ENCODE measurements at regions not wholly inside any gene's neighbourhood (a gene's known extent, or its start where the extent isn't known, plus 50 kb on each side); places are given as distances from the start of the nearest gene placed in this dataset.

- no peak for TF ChIP-seq ZNF462 (CRISPR knock-in tag; IDR thresholded peaks at IDR 0.05)
These were observed 463.6 kb downstream of the SHQ1 start (continued) for GRCh38 chr3:72384602-72385001.

GRCh38 chr3:72383883-72384282 lies 464.4 kb downstream of the SHQ1 start:
- Mint-ChIP-seq H3K9me3 (no peaks in the 10 kb centered on the region), H3K4me1 (peaks cover 94% of the 10 kb centered on the region), H3K4me3 (no peak overlapping the region), H3K27ac (peak overlapping the region; percentile 72; the same call in 1 of the 2 replicates), H3K36me3 (ENCODE audit: low read depth) (peaks cover 5% of the 10 kb centered on the region), H3K27me3 (ENCODE audit: insufficient read depth, low read depth, poor library complexity) (no peaks in the 10 kb centered on the region)
- H3K79me2 ChIP-seq (replicated peaks; ENCODE audit: insufficient read depth), result peaks cover 100% of the 10 kb centered on the region
- no peak overlapping the region for H3K4me3 ChIP-seq
- peaks cover 100% of the 10 kb centered on the region for H3K4me1 ChIP-seq (ENCODE audit: insufficient read depth)
- no peak overlapping the region for H2AFZ ChIP-seq
- H3K4me2 ChIP-seq, result peak overlapping the region; percentile 58; the same call in 1 of the 2 replicates
- peaks cover 38% of the 10 kb centered on the region for H4K20me1 ChIP-seq (replicated peaks; ENCODE audit: insufficient read depth)
- DNase-seq (ENCODE audit: low spot score) (no peak), ATAC-seq (no peak)
- H3K9me2 ChIP-seq (ENCODE audit: insufficient read depth), result no peaks in the 10 kb centered on the region
- H3K36me3 ChIP-seq (ENCODE audit: insufficient read depth), result no peaks in the 10 kb centered on the region
- no peaks in the 10 kb centered on the region for H3K27me3 ChIP-seq (ENCODE audit: insufficient read depth)
- no peak overlapping the region for H3K27ac ChIP-seq (ENCODE audit: low read depth)
- no peaks in the 10 kb centered on the region for H3F3A ChIP-seq (replicated peaks; ENCODE audit: low read depth)
- TF ChIP-seq EZH2 (IDR thresholded peaks at IDR 0.05; ENCODE audit: low read depth, unreplicated experiment) (no peak), NANOG (IDR thresholded peaks at IDR 0.05; ENCODE audit: borderline replicate concordance) (no peak), STAT1 (IDR thresholded peaks at IDR 0.05; ENCODE audit: unreplicated experiment) (no peak), ZNF114 (CRISPR knock-in tag; IDR thresholded peaks at IDR 0.05) (no peak), REST (IDR thresholded peaks at IDR 0.05; ENCODE audit: unreplicated experiment) (no peak), CREB1 (CRISPR knock-in tag; IDR thresholded peaks at IDR 0.05; ENCODE audit: low read depth) (no peak), EZH2phosphoT487 (IDR thresholded peaks at IDR 0.05; ENCODE audit: unreplicated experiment) (no peak), ETS1 (IDR thresholded peaks at IDR 0.05) (no peak), POLR2AphosphoS5 (IDR thresholded peaks at IDR 0.05; ENCODE audit: low read depth) (no peak), ZNF331 (CRISPR knock-in tag; IDR thresholded peaks at IDR 0.05; ENCODE audit: low read depth) (no peak), CTCF (conservative IDR thresholded peaks at IDR 0.05; ENCODE audit: low read depth in 2 of 2) (no peak)
